ENCODE measurements at regions not wholly inside any gene's neighbourhood (a gene's known extent, or its start where the extent isn't known, plus 50 kb on each side); places are given as distances from the start of the nearest gene placed in this dataset.

DNA sequence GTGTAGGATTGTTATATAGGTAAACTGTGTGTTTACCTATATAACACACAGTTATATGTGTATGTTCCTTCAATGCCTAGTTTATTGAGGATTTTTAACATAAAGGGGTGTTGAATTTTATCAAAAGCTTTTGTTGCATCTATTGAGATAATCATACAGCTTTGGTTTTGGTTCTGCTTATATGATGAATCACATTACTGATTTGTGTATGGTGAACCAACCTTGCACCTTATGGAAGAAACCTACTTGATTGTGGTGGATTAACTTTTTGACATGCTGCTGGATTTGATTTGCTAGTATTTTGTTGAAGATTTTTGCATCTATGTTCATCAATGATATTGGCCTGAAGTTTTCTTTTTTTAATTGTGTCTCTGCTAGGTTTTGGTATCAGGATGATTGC is 194.9 kb downstream of the TMEM167A start:
- H4K20me1 ChIP-seq (ENCODE audit: insufficient read depth, low read length): no peaks in the 10 kb centered on the region
- Mint-ChIP-seq H3K36me3 (ENCODE audit: low read depth, unreplicated experiment) (no peaks in the 10 kb centered on the region), H3K27ac (ENCODE audit: unreplicated experiment) (no peak overlapping the region), H3K27me3 (ENCODE audit: low read depth, unreplicated experiment) (no peaks in the 10 kb centered on the region), H3K9me3 (ENCODE audit: unreplicated experiment) (peaks cover 10% of the 10 kb centered on the region), H3K4me1 (ENCODE audit: low read depth, unreplicated experiment) (peaks cover 12% of the 10 kb centered on the region), H3K4me3 (ENCODE audit: unreplicated experiment) (no peak overlapping the region)
- H3K4me2 ChIP-seq (ENCODE audit: low read length): no peak overlapping the region
- H3K4me3 ChIP-seq (ENCODE audit: insufficient read depth, low read depth, low read length): no peak overlapping the region
- no peaks in the 10 kb centered on the region for H3K36me3 ChIP-seq (ENCODE audit: insufficient read depth, low read length)
- H3K27me3 ChIP-seq (ENCODE audit: insufficient read depth, low read length): no peaks in the 10 kb centered on the region
- H3K9ac ChIP-seq (ENCODE audit: low read length): no peak overlapping the region
- H3K4me1 ChIP-seq (ENCODE audit: insufficient read depth, low read length): peaks cover 3% of the 10 kb centered on the region
- H3K9me3 ChIP-seq (ENCODE audit: insufficient read depth, low read depth, low read length): no peaks in the 10 kb centered on the region
- no peak for FAIRE-seq
- H2AFZ ChIP-seq (ENCODE audit: low read depth, low read length): no peak overlapping the region
- no peak overlapping the region for H3K27ac ChIP-seq (ENCODE audit: low read depth, low read length)
- no peaks in the 10 kb centered on the region for H3K79me2 ChIP-seq (ENCODE audit: insufficient read depth, low read length)
- DNase-seq (ENCODE audit: low read depth): no peak
- no peak for TF ChIP-seq EZH2 (IDR thresholded peaks at IDR 0.05; ENCODE audit: insufficient read depth, low read length)
- TF ChIP-seq, protein P1, sequence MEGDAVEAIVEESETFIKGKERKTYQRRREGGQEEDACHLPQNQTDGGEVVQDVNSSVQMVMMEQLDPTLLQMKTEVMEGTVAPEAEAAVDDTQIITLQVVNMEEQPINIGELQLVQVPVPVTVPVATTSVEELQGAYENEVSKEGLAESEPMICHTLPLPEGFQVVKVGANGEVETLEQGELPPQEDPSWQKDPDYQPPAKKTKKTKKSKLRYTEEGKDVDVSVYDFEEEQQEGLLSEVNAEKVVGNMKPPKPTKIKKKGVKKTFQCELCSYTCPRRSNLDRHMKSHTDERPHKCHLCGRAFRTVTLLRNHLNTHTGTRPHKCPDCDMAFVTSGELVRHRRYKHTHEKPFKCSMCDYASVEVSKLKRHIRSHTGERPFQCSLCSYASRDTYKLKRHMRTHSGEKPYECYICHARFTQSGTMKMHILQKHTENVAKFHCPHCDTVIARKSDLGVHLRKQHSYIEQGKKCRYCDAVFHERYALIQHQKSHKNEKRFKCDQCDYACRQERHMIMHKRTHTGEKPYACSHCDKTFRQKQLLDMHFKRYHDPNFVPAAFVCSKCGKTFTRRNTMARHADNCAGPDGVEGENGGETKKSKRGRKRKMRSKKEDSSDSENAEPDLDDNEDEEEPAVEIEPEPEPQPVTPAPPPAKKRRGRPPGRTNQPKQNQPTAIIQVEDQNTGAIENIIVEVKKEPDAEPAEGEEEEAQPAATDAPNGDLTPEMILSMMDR (IDR thresholded peaks at IDR 0.05; ENCODE audit: insufficient read depth, low read depth, low read length): no peak

DNA sequence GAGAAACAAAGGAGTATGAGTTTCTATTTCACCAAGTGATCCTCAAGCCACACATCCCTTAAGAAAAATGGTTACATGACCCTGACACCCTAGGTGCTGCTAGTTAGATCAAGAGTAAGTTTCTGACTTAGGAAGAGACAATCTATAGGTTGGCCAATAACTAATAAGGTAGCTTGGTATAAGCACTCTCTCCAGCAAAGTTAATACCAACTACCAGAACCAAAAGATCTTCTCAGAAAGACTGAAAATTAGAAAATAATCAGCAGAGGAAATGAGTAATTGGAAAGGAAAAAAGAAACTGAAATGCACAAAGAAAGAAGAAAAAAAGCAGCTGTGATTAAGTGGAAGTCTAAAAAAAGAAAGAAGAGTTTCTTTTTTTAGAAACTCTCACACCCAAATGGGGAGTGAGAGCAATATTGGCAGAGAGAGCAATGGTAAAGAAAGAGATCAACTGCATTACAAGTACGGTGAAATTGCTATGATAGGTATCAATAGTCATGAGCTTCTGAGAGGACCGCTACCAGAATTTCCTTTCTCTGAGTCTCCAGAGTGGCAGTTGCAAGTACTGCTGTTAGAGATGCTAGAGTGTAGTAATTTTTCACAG is 195.5 kb downstream of the TMEM167A start:
- Mint-ChIP-seq H3K4me3 (ENCODE audit: unreplicated experiment) (no peak overlapping the region), H3K9me3 (ENCODE audit: unreplicated experiment) (peaks cover 10% of the 10 kb centered on the region), H3K27ac (ENCODE audit: unreplicated experiment) (no peak overlapping the region), H3K4me1 (ENCODE audit: low read depth, unreplicated experiment) (peaks cover 6% of the 10 kb centered on the region), H3K36me3 (ENCODE audit: low read depth, unreplicated experiment) (no peaks in the 10 kb centered on the region), H3K27me3 (ENCODE audit: low read depth, unreplicated experiment) (no peaks in the 10 kb centered on the region)
- peaks cover 3% of the 10 kb centered on the region for H3K4me1 ChIP-seq (ENCODE audit: insufficient read depth, low read length)
- H3K36me3 ChIP-seq (ENCODE audit: insufficient read depth, low read length): no peaks in the 10 kb centered on the region
- no peak for DNase-seq (ENCODE audit: low read depth)
- H3K9me3 ChIP-seq (ENCODE audit: insufficient read depth, low read depth, low read length): no peaks in the 10 kb centered on the region
- H2AFZ ChIP-seq (ENCODE audit: low read depth, low read length): no peak overlapping the region
- H3K4me2 ChIP-seq (ENCODE audit: low read length): no peak overlapping the region
- H3K27ac ChIP-seq (ENCODE audit: low read depth, low read length): no peak overlapping the region
- no peak overlapping the region for H3K4me3 ChIP-seq (ENCODE audit: insufficient read depth, low read depth, low read length)
- H3K79me2 ChIP-seq (ENCODE audit: insufficient read depth, low read length): no peaks in the 10 kb centered on the region
- no peaks in the 10 kb centered on the region for H3K27me3 ChIP-seq (ENCODE audit: insufficient read depth, low read length)
- H3K9ac ChIP-seq (ENCODE audit: low read length): no peak overlapping the region
- TF ChIP-seq, protein P1 (IDR thresholded peaks at IDR 0.05; ENCODE audit: insufficient read depth, low read depth, low read length): no peak
- no peak for TF ChIP-seq EZH2 (IDR thresholded peaks at IDR 0.05; ENCODE audit: insufficient read depth, low read length)
- no peaks in the 10 kb centered on the region for H4K20me1 ChIP-seq (ENCODE audit: insufficient read depth, low read length)
- FAIRE-seq: no peak

DNA sequence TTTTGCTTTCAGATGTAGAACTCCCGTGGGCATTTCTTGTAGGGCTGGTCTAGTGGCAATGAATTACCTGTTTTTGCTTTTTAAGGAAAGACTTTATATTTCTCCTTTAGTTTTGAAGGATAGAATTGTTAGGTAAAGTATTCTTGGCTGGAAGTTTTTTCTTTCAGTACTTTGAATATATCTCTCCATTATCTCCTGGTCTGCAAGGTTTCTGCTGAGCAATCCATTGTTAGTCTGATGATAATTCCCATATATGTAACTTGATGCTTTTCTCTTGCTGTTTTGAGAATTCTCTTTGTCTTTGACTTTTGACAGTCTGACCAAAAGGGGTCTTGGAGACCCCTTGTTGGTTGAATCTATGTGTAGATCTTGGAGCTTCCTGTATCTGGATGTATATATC is 198.1 kb downstream of the TMEM167A start:
- no peaks in the 10 kb centered on the region for H4K20me1 ChIP-seq (ENCODE audit: insufficient read depth, low read length)
- no peaks in the 10 kb centered on the region for H3K9me3 ChIP-seq (ENCODE audit: insufficient read depth, low read depth, low read length)
- H3K4me1 ChIP-seq (ENCODE audit: insufficient read depth, low read length): no peaks in the 10 kb centered on the region
- no peak for FAIRE-seq
- H3K4me1 Mint-ChIP-seq (ENCODE audit: low read depth, unreplicated experiment): peaks cover 3% of the 10 kb centered on the region
- H3K9me3 Mint-ChIP-seq (ENCODE audit: unreplicated experiment): peaks cover 10% of the 10 kb centered on the region
- H3K9ac ChIP-seq (ENCODE audit: low read length): no peak overlapping the region
- H3K4me3 ChIP-seq (ENCODE audit: insufficient read depth, low read depth, low read length): no peak overlapping the region
- H3K27ac Mint-ChIP-seq (ENCODE audit: unreplicated experiment): no peak overlapping the region
- H3K4me3 Mint-ChIP-seq (ENCODE audit: unreplicated experiment): no peak overlapping the region
- H3K36me3 Mint-ChIP-seq (ENCODE audit: low read depth, unreplicated experiment): no peaks in the 10 kb centered on the region
- H3K27me3 ChIP-seq (ENCODE audit: insufficient read depth, low read length): no peaks in the 10 kb centered on the region
- TF ChIP-seq, protein P1 (IDR thresholded peaks at IDR 0.05; ENCODE audit: insufficient read depth, low read depth, low read length): no peak
- TF ChIP-seq EZH2 (IDR thresholded peaks at IDR 0.05; ENCODE audit: insufficient read depth, low read length): no peak
- no peak overlapping the region for H3K4me2 ChIP-seq (ENCODE audit: low read length)
- H3K36me3 ChIP-seq (ENCODE audit: insufficient read depth, low read length): no peaks in the 10 kb centered on the region
- no peak overlapping the region for H2AFZ ChIP-seq (ENCODE audit: low read depth, low read length)
- no peaks in the 10 kb centered on the region for H3K27me3 Mint-ChIP-seq (ENCODE audit: low read depth, unreplicated experiment)
- DNase-seq (ENCODE audit: low read depth): no peak
- no peak overlapping the region for H3K27ac ChIP-seq (ENCODE audit: low read depth, low read length)
- H3K79me2 ChIP-seq (ENCODE audit: insufficient read depth, low read length): no peaks in the 10 kb centered on the region
